Activated CD8-positive, alpha-beta T cell treated with anti-CD3 and anti-CD28 coated beads for 36 hours (primary cell): ENCODE measurements at regions not wholly inside any gene's neighbourhood (a gene's known extent, or its start where the extent isn't known, plus 50 kb on each side); places are given as distances from the start of the nearest gene placed in this dataset.

Source experiments
- ATAC-seq: fragments of 200-7000 bp; cut with Tn5 transposase; one replicate; pipeline ENCODE4 v1.10.0; 2021; ENCODE audit warnings: mild to moderate bottlenecking, moderate library complexity
- CTCF ChIA-PET: fragments of 350-600 bp; sonication (Branson Sonifier 250); formaldehyde crosslinking; loops from one replicate; lab custom pipeline; 2021; ENCODE audit warnings: antibody characterized with exemption; lab: Charles Lee
- POLR2A ChIA-PET: fragments of 350-600 bp; sonication (Branson Sonifier 250); formaldehyde crosslinking; loops from one replicate; lab custom pipeline; 2021; ENCODE audit warnings: antibody characterized with exemption; lab: Charles Lee
- DNase-seq: peaks from one replicate; pipeline ENCODE4 v3.0.0-alpha.2; 2020
- H3K27ac Mint-ChIP-seq: one replicate; pipeline ENCODE4 v1.8.0; 2021; ENCODE audit warnings: mild to moderate bottlenecking, mixed read lengths
- H3K27me3 Mint-ChIP-seq: one replicate; pipeline ENCODE4 v1.8.0; 2021; ENCODE audit warnings: mixed read lengths
- H3K36me3 Mint-ChIP-seq: one replicate; pipeline ENCODE4 v1.8.0; 2021; ENCODE audit warnings: low read depth, mixed read lengths
- H3K4me1 Mint-ChIP-seq: one replicate; pipeline ENCODE4 v1.8.0; 2021; ENCODE audit warnings: low read depth, mixed read lengths
- H3K4me3 Mint-ChIP-seq: one replicate; pipeline ENCODE4 v1.8.0; 2021; ENCODE audit warnings: mild to moderate bottlenecking, moderate library complexity, mixed read lengths
- H3K9me3 Mint-ChIP-seq: one replicate; pipeline ENCODE4 v1.8.0; 2021; ENCODE audit warnings: mixed read lengths
- intact Hi-C: fragments of 100-400 bp; cut with micrococcal nuclease; formaldehyde crosslinking; loops from one replicate; pipeline ENCODE4 v1.10.0; 2022
- TF ChIP-seq, protein P1 (sequence below): fragments of 200-600 bp; IDR thresholded peaks from one replicate; pipeline ENCODE4 v1.8.0; 2022; ENCODE audit warnings: antibody characterized with exemption, mild to moderate bottlenecking

DNA sequence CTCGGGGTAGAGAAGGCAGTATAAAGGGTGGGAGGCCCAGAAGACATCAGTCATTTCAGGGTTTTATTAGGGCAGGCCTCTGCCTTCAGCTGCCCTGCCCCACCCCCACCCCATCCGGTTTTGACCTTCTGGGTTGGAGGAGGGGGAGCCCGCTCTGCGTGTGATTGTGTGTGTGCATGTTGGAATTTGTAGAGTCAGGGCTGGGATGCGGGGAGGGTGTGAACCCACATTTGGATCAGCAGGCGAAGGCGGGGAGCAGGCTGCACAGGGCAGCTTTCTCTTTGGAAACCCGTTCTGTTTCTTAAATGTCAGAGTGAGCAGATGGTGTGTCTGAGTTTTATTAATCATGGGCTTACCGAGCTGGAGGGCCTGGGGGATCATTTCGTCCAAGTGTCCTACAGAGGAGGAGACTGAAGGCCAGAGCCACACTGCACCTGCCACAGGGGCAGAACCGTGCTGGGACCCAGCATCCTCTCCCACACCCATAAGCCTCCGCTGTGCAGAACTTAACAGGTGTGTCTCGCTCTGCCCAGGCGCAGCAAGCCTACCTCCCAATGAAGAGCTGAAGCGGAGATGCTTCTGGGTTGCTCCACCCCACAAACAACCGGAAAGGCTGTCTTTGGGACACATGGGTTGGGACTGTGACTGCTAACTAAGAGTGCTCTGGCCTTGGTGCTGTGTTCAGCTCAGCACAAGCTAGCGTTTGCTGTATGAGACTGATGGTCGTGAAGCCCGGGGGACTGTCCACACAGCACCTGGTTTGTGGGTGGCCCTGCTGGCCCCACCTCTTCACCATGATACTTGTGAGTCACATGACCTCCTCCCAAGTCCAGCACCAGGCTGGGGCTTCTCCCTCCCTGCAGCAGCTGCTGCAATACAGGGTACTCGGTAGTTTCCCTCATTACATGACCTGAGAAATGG is 70.9 kb upstream of the GSE1 start:
- DNase-seq (no peak), ATAC-seq (no peak)
- TF ChIP-seq, protein P1, sequence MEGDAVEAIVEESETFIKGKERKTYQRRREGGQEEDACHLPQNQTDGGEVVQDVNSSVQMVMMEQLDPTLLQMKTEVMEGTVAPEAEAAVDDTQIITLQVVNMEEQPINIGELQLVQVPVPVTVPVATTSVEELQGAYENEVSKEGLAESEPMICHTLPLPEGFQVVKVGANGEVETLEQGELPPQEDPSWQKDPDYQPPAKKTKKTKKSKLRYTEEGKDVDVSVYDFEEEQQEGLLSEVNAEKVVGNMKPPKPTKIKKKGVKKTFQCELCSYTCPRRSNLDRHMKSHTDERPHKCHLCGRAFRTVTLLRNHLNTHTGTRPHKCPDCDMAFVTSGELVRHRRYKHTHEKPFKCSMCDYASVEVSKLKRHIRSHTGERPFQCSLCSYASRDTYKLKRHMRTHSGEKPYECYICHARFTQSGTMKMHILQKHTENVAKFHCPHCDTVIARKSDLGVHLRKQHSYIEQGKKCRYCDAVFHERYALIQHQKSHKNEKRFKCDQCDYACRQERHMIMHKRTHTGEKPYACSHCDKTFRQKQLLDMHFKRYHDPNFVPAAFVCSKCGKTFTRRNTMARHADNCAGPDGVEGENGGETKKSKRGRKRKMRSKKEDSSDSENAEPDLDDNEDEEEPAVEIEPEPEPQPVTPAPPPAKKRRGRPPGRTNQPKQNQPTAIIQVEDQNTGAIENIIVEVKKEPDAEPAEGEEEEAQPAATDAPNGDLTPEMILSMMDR: no peak
- CTCF ChIA-PET: interaction anchor here (1.8 kb wide), 1 partner anchor 122 kb away, joined by 3 read pairs; no protein-coding TSS in a partner anchor
- intact Hi-C loops: no loop called here
- POLR2A ChIA-PET: no interaction called here
- Mint-ChIP-seq H3K4me3 (no peak overlapping the region), H3K27me3 (no peaks in the 10 kb centered on the region), H3K4me1 (no peaks in the 10 kb centered on the region), H3K9me3 (peaks cover 5% of the 10 kb centered on the region), H3K27ac (no peak overlapping the region), H3K36me3 (no peaks in the 10 kb centered on the region)

DNA sequence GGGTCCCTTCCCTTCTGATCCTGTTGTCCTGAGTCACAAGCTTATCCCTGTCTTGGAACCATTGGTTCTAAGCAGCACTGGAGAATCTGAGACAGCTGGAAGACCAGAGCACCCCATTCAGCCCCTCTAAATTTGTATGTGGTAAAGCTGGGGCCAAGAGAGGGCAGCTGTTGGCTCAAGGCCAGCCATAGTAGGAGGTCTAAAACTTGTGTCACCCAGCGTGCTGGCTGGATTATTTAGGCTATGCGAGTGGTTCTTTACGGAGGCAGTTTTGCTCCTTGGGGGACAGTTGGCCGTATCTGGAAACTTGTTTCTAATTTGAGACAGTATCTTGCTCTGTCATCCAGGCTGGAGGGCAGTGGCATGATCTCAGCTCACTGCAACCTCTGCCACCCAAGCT is 69.6 kb upstream of the GSE1 start:
- Mint-ChIP-seq H3K4me3 (no peak overlapping the region), H3K27me3 (no peaks in the 10 kb centered on the region), H3K9me3 (peaks cover 5% of the 10 kb centered on the region), H3K4me1 (no peaks in the 10 kb centered on the region), H3K27ac (no peak overlapping the region), H3K36me3 (no peaks in the 10 kb centered on the region)
- ATAC-seq: no peak
- ChIA-PET POLR2A (interaction anchor here (0.7 kb wide), 1 partner anchor 49 kb away, joined by 3 read pairs; no protein-coding TSS in a partner anchor), CTCF (interaction anchor here (1.8 kb wide), 1 partner anchor 123 kb away, joined by 3 read pairs; no protein-coding TSS in a partner anchor)
- DNase-seq: no peak
- TF ChIP-seq, protein P1: no peak
- intact Hi-C loops: no loop called here

DNA sequence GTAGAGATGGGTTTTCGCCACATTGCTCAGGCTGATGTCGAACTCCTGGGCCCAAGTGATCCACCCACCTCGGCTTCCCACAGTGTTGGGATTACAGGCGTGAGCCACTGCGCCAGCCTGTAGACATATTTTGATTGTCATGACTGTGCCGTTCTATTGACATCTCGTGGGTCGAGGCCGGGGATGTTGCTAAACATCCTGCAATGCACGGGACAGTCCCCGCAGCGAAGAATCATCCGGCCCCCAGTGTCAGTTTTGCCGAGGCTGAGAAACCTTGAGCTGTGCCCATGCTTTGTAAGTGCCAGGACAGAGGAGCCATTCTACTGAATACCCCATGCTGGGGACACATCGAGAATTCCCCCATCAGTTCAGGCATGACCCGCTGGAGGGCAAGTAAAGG is 69.1 kb upstream of the GSE1 start:
- Mint-ChIP-seq H3K27ac (no peak overlapping the region), H3K9me3 (peaks cover 5% of the 10 kb centered on the region)
- TF ChIP-seq, protein P1: no peak

DNA sequence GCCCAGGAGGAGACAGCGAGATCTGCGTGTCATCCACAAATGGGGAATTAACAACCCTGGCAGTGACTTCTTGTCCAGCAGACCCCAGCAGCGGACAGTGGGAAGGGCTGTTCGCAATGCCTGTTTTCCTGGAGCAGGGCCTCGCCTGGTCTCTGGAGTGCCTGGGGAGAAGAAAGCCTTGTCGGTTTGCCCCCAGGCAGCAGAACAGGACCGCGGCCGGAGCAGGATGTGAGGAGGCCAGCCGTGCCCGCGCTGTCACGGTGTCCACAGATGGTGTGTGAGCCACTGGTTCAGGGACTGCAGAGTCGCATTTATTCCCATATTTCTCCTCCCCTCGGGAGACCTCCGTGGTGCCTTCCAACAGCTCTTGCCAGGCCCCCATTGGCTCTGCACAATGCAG is 68.5 kb upstream of the GSE1 start:
- Mint-ChIP-seq H3K4me3 (no peak overlapping the region), H3K4me1 (peaks cover under 1% of the 10 kb centered on the region), H3K9me3 (peaks cover 5% of the 10 kb centered on the region), H3K27me3 (no peaks in the 10 kb centered on the region), H3K36me3 (no peaks in the 10 kb centered on the region), H3K27ac (no peak overlapping the region)
- DNase-seq: no peak
- ATAC-seq: no peak
- CTCF ChIA-PET: interaction anchor here (0.8 to 1.3 kb wide), 4 partner anchors 8 to 120 kb away, joined by 3 to 4 read pairs (median 4); no protein-coding TSS in a partner anchor
- intact Hi-C loops: no loop called here
- TF ChIP-seq, protein P1: no peak
- POLR2A ChIA-PET: no interaction called here

More for the DNA sequence above, 69.1 kb upstream of the GSE1 start:
- ChIA-PET POLR2A (interaction anchor here (0.7 kb wide), 1 partner anchor 49 kb away, joined by 3 read pairs; no protein-coding TSS in a partner anchor), CTCF (interaction anchor here (0.8 to 1.8 kb wide), 2 partner anchors 9 to 124 kb away, joined by 3 read pairs; no protein-coding TSS in a partner anchor)
- no peak for ATAC-seq
- intact Hi-C loops: no loop called here
- Mint-ChIP-seq H3K4me3 (no peak overlapping the region), H3K27me3 (no peaks in the 10 kb centered on the region), H3K36me3 (no peaks in the 10 kb centered on the region), H3K4me1 (no peaks in the 10 kb centered on the region)
- no peak for DNase-seq
